HG03108 (cell line): ENCODE measurements at regions not wholly inside any gene's neighbourhood (a gene's known extent, or its start where the extent isn't known, plus 50 kb on each side); places are given as distances from the start of the nearest gene placed in this dataset.

Experiments used
- ATAC-seq: cut with Tn5 transposase; IDR thresholded peaks from one replicate; pipeline ENCODE4 v1.9.1; 2021; ENCODE audit warnings: moderate library complexity; ENCODE audit not compliant: unreplicated experiment

DNA sequence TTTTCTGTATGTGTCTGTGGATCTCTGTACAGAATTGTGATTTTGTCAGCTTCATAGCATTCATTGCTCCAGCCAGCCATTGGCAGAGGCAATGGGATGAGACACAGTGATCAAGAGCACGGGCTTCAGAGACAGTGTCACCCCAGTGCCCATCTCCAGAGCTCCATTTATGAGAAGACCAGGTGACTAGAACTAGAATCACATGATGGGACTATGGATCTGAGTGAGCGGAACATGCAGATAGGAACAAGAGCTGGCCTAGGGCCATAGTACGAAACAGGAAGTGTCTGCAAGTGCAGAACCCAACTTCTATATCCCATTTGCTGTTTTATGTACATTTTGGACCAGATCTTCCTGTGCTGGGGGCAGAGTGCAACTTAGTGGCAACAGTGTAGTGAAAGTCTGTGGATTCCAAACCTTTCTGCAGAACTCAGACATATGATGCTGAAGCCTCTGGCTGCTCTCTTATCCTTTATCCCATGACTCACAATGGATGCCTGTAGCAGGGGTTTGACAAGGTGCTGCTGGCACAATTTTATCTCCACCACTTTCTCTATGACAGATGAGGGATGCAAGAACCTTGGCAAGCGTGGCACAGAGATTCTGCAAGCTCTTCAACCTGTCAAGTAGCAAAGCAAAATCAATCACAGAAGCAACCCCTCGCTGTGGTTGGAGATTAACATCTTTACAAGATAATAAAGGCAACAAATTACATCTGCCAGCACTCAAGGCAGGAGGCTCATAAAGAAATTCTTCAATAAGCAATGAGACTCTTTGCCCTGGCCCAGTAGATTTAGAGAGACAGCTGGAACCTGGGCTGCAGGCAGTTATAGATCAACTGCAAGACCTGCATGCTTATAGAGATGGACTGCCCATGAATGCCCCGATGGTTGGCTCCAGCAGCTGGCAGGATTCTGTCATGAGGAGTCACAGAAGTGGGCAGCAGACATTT is 681.3 kb downstream of the TNS3 start:
- ATAC-seq: no peak

DNA sequence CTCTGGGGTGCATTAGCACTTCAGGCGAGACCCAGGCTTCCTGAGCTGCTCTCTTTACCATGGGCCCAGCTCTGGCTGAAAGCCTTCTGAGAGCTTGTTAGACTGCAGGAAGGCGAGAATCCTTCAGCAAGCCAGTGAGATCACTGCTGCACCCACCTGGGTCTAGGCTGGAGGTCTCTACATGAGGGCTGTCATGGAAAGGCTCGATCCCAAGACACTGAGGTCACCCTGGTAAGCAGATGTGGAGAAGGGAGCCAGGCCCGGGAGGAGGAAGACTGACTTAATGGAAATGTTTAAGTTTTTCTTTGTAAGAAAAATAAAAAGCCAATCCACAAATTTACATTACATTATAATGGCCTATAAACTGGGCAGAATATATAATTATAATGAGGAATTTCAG is 684.5 kb downstream of the TNS3 start:
- no peak for ATAC-seq

DNA sequence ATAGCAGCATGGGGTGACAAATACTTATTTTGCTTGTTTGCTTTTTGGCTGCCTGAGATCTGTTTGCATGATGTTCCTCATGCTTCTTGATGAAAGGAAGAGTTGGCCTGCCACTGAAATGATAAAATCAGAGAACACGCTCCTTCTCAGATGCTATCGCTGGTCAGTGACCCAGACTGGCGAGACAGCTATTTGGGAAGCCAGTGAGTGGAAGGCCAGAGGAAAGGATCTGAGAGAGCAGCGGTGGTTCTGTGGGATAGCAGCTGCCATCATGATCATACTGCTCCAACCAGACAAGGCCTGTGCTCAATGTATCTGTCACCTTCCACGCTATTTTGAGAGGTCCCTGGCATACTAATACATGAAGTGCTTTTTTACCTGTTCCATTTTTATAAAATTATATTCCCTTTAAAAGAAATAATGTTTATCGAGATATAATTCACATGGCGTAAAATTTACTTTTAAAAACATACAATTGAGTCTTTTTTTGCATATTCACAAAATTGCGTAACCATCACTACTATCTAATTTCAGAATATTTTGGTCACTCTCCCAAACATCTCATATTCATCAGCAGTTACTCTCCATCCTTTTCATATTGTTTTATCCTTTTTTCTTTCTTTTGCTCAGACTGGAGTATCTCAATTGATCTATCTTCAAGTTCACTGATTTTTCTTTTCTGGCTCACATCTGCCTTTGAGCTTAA is 695.1 kb downstream of the TNS3 start:
- ATAC-seq: no peak

DNA sequence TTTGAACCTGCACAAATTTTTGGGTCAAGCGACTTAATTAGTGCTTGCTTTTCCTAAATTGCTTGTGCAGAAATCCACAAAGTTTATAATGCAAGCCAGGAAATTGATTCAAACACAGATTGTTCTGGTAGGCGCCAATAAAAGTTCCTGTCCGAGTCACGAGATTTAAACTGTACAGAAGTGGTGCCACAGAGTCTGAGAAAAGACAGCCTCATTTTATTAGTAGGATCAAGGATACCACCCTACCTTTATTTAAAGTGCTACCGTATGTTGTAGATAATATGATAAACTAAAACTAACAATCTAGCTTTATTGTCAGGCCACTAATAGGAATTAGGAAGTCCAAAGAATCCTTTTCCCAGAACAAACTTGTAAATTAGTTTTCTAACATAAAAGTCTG is 696.7 kb downstream of the TNS3 start:
- no peak for ATAC-seq

DNA sequence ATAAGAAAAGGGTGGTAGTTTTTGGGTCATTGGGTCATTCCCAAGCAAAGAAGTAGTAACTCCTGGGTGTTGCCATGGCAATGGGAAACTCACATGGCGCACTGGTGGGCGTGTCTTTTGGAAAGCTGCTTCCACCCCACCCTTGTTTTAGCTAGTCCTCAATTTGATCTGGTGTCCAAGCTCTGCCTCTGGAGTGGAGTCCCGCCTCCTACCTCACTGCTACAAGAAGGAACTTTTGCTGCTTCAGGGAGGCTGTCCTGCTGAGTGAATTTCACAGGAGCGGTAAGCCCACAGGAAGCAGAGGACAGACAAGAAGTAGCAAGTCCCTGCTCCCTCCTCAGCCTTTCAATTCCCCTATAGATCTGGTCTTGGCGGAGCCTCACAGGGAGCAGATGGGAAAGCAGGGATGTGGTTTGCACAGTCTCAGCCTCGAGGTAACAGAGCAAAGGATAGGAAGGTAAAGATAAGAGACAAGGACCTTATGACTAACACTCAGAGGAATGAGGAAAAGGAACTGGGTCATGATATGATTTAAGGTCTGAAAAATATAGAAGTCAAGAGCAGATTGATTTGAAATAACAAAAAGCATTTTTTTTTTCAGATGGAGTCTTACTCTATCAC is 700.3 kb downstream of the TNS3 start:
- no peak for ATAC-seq

DNA sequence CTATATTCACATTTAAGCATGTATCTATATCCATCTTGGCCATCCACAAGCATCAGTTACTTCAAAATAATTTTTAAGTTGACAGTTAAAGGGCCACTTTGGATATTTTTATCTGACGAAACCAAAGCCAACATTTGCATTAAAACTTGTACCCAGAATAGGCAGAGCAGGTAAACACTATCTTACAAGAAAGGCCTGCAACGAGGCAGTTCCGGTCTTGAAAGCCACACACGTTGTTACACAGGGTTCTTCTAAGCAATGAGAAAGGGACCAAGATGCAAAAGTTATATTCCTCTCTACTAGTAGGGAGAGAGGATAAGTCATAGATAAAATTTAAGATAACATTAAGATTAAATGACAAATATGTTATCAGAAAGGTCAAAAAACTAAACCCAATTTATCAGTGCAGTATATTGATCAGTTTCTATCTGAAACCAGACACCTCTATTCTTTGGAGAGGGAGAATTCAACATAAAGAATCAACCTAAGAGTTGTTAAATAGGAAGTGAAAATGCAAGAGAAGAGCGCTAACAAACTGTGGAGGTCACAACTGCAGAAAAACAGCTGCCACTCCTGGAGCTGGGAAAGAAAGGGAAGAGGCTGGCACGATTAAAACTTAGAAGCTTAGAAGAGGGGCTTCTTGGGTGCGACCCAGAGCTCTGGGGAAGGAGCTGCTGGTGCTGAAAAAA is 701.3 kb downstream of the TNS3 start:
- no peak for ATAC-seq

DNA sequence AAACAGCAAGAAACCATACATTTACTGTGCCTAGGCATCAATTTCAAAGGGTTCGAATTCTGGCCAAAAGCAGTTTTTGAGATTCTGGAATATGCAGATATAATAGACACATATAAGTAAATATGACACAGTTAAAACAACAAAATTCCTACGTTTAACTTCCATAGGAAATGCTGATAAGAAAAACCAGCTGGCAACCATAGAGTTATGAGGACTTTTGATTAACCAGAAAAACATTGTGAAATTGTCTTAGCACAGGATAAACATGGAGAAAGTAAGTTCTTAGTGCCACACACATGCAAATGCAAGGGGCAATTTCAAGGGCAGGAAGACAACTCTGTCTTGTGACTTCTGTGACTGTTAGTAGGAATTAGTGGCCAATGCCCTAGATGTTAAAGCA is 702.1 kb downstream of the TNS3 start:
- ATAC-seq: no peak

- no peak for ATAC-seq
These were observed 710.4 kb downstream of the TNS3 start for GRCh38 chr7:46871516-46871915.

DNA sequence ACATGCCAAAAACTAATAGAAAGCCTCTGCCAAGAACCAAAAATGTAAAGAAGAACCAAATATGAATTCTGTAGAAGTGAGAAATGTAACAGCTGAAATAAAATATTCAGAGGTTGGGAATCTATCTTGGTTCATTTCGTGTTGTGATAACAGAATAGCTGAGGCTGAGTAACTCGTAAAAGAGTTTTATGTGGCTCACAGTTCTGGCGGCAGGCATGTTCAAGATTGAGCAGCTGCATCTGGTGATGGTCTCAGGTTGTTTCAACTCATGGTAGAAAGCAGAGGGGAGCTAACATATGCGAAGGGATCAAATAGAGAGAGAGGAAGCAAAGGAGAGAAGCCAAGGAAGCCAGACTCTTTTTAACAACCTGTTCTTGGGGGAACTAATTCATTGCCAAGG is 717.2 kb downstream of the TNS3 start:
- ATAC-seq: no peak

DNA sequence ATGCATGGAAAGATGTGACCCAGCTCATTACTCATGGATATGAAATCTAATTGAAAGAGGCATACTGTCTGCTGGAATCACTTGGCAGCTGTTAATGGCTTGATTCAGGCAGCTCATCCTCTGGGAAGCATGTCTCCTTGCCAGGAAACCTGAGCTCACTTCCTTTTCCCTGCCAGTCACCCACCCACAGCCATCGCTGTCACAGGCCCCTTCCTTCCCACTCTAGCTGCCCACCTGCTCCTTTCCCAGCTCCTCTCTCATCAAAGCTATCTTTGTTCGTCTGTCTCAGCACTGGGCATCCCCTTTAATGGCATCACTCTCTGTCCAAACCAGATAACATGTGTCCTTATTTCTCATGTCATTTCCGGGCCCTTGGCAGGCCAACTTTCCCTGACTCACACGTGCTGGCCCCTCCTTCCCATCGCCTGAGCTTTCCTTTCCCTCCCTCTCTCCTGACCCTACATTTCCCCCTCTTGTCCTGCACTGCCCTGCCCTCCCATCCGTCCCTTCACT is 721.9 kb downstream of the TNS3 start:
- ATAC-seq: no peak

DNA sequence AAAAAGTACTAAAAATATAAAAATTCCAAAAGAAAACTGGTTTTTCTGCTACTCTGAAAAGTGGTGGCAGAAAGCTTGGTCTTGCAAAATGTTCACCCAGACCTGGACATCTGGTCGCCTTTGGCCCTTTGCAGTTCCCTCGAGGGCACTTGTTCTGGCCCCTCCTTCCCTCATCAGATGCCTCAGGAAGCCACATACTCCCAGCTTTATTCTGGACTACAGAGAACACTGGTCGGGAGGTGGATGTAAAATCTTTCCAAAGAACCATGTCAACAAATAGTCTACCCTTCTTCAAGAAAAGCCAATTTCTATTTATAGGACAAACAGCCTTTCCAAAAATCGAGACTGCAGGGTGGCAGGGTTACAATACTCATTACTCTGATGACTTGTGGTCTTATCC is 726.1 kb downstream of the TNS3 start:
- ATAC-seq: no peak

DNA sequence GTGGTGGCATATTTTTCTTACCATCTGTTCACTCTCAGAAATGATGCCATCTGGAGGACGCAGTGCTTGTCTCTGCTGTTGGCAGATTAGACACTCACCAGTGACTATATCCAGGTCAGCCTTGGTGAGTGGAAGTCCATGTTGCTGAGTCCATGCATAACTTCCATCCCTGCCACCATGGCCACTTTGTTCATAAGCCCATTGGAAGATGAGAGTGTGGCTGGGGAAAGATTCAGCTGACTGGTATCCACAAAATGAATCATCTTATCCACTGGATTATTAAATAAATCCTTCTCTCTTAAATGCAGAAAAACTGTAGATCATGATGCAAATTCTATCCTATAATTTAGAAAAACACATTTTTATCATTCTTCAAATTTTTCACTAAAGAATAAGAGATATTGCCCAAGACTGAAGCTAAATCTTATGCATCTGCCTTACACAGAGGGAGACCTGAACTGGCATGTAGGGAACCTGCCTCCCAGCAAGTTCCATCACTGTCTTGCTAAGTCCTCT is 726.9 kb downstream of the TNS3 start:
- no peak for ATAC-seq

DNA sequence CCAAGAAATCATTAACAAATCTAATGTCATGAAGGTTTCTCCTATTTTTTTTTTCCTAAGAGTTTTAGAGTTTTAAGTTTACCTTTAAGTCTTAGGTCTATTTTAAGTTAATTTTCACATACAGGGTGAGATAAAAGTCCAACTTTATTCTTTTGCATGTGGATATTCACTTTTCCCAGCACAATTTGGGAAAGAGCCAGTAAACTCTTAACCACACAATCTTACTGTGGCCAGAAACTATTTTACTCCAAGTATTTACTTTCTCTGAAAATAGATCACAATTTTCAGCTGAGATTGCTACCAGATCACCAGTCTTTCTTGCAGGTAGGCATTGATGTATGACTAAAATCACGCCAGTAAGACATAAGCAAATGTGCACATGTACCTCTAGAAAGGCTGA is 728.5 kb downstream of the TNS3 start:
- ATAC-seq: no peak

DNA sequence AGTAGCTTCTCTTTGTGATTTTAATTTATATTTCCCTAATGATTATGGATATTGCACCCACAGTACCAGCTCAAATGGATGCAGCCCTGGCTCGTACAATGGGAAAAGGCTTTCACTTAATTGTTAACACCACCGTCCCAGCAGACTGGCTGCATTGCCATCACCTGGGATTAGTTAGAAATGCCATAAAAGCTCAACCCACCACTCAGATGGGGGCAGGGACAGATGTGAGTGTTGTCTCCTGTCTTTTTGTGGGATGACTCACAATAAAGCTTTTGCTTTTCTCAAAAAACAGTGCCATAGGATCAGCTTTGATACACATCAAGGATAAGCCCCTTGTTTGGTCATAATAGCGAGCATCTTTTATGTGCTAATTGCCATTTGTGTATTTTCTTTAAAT is 729.1 kb downstream of the TNS3 start:
- ATAC-seq: no peak

- ATAC-seq: no peak
These were observed 731.2 kb downstream of the TNS3 start for GRCh38 chr7:46850563-46851330.

- no peak for ATAC-seq
These were observed 733.0 kb downstream of the TNS3 start for GRCh38 chr7:46848944-46849343.

- ATAC-seq: no peak
These were observed 733.6 kb downstream of the TNS3 start for GRCh38 chr7:46848311-46848710.

DNA sequence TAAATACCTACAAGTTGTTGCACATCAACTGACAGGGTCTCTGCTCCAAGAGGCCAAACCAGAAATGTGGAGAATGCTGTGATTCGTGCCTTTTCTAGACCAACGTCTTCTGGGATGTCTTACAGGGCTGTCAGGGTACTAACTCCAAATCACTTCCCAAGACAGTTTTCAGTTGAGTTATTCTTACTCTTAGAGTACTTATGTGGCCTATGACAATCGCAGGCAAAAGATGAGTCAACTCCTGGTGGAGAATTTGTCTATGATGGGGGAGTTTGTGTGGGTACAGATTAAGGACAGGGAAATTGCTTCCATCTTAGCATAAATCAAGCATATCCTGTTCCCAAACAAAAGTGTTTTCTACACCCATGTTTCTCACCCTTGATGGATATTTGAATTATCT is 734.8 kb downstream of the TNS3 start:
- no peak for ATAC-seq

GRCh38 chr7:46844486-46844885 is 737.4 kb downstream of the TNS3 start:
- no peak for ATAC-seq

DNA sequence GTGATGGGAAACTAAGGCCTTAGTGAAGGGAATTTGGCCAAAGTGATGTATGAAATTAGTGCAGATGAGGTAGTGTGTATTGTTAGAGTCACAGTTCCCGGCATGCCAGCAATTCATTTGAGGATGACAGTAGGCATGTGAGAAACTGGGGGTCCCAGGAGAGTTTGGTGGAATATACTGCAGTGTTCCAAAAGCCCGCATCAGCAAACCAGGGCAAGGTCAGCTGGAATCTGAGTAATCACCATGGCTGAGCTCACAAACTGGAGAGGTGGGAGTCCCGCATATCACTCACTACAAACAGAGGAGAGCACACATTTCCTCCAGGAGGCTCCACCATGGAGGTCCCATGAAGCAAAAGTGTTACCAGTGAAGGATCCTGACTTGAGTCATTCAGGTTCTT is 740.7 kb downstream of the TNS3 start:
- no peak for ATAC-seq
